ENCODE measurements at regions not wholly inside any gene's neighbourhood (a gene's known extent, or its start where the extent isn't known, plus 50 kb on each side); places are given as distances from the start of the nearest gene placed in this dataset.
"Not testable (repeated sequence)": the region's sequence is repeated elsewhere in the genome, so short reads cannot be mapped to it uniquely, and the experiment has no call there.

DNA sequence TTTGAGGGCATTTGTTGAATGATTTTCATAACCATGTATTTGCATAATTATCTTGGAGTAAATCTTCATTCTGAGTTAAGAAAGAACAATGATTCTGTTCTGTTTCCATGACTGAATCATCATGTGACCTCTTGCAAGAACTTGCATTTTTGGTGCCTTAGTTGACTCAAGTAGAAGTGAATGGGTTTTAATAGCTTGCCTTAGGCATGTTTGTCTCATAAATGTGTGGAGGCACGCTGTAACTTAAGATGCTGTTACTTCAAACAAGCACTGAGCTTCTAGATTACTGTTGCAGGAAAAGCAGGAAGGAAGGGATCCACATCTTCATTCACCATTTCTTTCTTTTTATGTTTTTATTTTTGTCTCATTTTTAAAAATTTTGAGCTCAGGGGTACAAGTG lies 875.8 kb downstream of the PRIM2 start:
- TF ChIP-seq, protein P1, sequence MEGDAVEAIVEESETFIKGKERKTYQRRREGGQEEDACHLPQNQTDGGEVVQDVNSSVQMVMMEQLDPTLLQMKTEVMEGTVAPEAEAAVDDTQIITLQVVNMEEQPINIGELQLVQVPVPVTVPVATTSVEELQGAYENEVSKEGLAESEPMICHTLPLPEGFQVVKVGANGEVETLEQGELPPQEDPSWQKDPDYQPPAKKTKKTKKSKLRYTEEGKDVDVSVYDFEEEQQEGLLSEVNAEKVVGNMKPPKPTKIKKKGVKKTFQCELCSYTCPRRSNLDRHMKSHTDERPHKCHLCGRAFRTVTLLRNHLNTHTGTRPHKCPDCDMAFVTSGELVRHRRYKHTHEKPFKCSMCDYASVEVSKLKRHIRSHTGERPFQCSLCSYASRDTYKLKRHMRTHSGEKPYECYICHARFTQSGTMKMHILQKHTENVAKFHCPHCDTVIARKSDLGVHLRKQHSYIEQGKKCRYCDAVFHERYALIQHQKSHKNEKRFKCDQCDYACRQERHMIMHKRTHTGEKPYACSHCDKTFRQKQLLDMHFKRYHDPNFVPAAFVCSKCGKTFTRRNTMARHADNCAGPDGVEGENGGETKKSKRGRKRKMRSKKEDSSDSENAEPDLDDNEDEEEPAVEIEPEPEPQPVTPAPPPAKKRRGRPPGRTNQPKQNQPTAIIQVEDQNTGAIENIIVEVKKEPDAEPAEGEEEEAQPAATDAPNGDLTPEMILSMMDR (IDR thresholded peaks at IDR 0.05) = not testable (repeated sequence)
- not testable (repeated sequence) for TF ChIP-seq EZH2phosphoT487 (IDR thresholded peaks at IDR 0.05; ENCODE audit: borderline replicate concordance, low read depth); EP300 (IDR thresholded peaks at IDR 0.05; ENCODE audit: borderline replicate concordance in 1 of 2, low read depth in 1 of 2, low read length in 1 of 2); RCOR1 (IDR thresholded peaks at IDR 0.05; ENCODE audit: low read length)

All from SK-N-SH (cell line).